Right renal cortex interstitium (tissue), 3 donors: ENCODE measurements at regions not wholly inside any gene's neighbourhood (a gene's known extent, or its start where the extent isn't known, plus 50 kb on each side); places are given as distances from the start of the nearest gene placed in this dataset.

Experiments
- DNase-seq, 3 donors: peaks; one replicate each; pipeline ENCODE4 v3.0.0-alpha.2; 2013; ENCODE audit warnings: low read depth in 3 of 3, low spot score in 2 of 3

DNA sequence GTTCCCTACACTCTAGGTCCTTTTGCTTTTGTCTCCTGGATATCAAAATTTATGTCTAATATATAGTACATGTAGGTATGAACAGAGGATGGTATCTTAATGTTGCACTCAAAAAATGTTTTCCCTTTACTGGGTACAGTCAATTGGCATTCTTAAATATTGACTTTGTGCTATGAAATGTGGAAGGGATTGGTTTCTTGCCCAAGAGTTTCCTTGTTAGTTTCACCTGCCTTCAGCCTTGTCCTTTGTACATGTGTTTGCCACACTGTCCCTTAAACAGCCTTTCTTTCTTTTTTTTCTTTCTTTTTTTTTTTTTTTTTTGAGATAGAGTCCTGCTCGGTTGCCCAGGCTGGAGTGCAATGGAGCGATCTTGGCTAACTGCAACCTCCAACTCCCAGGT is 287.1 kb downstream of the SQOR start:
- no peak for DNase-seq

DNA sequence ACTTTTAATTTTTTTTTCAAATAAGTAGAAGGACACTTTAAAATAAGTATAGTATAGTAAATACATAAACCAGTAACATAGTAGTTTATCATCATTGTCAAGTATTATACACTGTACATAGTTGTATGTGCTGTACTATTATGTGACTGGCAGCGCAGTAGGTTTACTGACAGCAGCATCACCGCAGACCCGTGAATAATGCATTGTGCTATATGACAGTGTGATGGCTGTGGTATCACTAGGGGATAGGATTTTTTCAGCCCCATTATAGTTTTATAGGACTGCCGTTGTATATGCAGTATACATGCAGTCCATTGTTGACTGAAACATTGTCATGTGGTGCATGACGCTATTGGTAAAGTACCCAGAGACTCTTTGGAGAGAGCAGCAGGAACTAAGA is 306.5 kb downstream of the SQOR start:
- no peak for DNase-seq

DNA sequence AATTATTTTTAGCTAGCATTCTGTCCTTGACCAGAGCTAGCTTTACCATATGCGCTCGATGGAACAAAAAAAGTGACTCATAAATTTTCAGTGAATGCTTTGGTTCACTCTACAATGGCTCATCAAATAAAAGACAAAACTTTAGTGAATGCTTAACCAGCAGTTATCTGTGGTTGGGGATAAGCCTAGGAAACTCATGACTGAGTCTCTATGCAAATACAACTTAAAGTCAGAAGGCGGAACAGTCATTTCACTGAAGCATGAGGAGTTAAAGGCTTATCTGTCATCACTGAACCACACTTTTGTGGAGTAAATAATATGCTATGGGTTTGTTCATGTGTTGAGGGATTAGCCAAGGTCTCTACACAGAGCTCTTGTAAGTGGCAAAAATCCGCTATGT is 308.4 kb downstream of the SQOR start:
- no peak for DNase-seq

DNA sequence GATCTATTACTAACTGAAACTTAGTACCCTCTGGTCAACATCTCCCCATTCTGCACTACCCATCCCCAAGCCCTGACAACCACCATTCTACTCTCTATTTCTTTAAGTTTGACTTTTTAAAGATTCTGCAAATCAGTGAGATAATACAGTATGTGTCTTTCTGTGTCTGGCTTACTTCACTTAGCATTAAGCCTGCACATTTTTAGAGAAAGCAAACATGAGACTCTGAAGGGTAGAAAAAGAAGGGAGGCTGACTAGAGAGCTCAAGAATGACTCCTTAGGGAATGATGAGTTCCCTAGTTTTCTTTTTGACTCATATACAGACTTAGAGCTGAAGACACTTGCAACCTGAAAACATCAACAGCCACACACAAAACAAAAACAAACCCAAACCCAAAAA is 311.3 kb downstream of the SQOR start:
- no peak for DNase-seq

DNA sequence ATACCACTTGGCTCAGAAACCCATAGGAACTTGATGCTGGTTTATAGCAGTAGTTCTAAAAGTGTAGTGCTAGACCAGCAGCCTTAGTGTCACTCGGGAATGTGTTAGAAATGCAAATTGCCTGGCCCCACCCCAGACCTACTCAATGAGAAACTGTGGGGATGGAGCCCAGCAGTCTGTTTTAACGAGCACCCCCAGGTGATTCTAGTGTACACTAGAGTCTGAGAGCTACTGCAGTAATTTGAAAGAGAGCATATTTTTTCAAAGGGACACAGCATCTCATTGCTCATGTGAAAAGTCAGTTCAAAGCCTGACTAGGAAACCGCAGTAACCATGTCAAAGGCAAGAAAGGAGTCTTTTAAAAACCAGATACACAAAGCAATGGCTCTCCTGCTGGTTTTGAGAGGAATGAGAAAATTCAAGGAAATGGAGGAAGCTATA is 313.4 kb downstream of the SQOR start:
- DNase-seq: no peak

DNA sequence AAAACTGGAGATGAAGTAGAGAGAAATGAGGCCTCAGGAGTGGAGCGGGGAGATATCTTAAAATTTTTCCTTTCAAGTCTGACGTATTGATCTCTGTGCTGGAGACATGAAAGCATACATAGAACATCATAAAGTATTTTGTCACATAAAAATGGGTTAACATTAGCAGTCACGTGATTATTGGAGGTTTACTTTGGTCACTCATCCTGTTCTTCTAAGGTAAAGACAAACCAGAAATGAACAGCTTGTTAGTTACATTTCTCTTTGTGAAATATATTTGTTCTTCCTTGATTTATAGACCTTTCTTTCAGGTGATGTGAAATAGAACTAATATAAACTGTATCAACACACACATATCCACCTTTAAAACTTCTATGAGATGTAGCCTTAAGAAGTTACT is 324.1 kb downstream of the SQOR start:
- DNase-seq: no peak

DNA sequence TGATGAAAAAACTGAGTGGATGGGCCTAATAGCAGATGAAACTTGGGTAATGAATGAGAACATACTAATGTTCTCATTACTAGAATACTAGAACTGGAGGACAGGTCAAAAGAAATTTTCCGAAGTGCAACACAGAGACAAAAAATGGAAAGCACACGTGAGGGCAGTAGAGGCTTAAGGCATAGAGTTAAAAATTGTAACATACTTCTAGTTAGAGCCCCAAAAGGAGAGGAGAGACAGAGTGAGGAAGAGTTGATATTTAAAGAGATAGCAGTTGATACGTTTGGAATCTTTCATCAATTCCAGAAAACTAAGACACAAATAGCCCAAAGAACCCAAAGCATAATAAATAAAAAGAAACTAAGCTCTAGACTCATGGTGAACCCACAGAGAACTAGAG is 327.9 kb downstream of the SQOR start:
- no peak for DNase-seq

DNA sequence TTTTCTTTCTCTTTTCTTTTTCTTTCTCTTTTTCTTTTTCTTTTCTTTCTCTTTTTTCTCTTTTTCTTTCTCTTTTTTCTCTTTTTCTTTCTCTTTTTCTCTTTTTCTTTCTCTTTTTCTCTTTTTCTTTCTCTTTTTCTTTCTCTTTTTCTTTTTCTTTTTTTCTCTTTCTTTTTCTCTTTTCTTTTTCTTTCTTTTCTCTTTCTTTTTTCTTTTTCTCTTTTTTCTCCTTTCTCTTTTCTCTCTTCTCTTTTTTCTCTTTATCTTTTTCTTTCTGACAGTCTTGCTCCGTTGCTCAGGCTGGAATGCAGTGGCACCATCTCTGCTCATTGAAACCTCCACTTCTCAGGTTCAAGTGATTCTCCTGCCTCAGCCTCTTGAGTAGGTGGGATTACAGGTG is 335.7 kb downstream of the SQOR start:
- DNase-seq: no peak

DNA sequence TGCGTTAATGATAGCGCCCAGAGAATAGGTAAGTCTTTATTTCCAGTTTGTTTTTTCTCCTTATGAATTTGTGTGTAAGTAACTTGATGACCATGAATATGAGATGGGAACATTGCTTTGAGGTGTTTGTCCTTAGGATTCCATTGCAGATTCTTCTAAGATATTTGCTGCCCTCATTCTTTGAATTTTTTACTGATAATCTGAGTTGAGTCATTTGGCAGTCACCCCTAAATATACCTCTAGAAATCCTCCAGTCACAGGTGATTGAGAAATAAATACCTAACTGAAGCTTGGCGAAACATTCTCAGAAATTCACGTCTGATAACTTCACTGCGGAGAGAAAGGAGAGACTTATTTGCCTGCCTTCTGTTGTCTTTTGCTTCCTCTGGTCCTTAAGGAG is 345.5 kb downstream of the SQOR start:
- no peak for DNase-seq

DNA sequence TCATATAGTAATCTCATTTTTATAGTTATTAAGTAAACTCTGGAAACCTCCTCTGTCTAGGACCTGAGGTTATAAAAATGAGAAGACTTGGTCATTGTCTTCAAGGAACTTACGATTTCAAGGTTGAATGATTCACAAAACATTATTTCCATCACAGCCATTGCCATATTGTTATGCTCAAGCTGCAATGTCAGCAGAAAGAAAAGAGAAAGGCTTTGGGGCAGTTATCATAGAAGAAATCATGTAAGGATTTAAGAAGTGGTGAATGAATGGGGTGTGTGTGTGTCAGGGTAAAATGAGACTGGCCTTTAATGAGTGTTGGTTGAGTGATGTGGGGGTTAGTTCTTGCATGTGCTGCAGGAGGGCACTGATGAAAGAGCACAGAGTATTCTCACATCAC is 346.8 kb downstream of the SQOR start:
- no peak for DNase-seq

DNA sequence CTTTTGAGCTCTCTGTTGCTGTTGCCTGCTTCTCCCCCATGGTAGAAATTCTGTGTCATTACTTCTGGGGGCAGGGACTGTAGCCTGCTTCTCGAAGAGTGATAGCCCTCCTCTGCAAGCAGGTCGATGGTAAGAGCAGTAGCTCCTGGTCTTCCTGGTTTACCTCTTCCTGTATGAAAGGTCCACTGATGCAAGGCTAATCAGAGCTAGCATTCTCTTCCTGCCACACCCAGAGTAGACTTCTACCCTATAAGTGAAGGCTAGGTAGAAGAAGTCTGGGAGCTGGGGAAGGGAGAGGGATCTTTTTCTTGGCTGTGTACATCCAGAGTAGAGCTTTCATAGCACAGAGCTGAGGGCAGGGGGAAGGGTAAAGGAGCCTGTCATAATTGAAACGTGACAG is 357.0 kb downstream of the SQOR start:
- DNase-seq: no peak

DNA sequence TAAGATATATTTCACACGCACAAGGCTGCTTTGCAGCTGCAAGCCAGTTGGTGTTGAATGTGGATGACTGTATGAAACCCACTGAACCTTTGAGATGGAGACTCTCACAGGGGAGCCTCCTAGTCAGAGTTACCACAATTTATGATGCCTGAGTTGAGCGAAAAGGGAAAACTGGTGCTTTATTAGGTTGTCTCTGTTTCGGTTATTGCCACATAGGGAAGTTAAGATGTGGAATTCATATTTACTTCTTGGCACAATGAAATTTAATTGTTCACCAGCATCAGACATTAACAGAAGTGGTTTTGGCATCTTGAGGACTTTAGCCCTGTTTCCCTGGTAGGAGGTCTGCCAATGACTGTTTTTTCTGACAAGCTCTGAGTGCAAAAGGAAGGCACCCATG is 358.2 kb downstream of the SQOR start:
- DNase-seq: no peak

DNA sequence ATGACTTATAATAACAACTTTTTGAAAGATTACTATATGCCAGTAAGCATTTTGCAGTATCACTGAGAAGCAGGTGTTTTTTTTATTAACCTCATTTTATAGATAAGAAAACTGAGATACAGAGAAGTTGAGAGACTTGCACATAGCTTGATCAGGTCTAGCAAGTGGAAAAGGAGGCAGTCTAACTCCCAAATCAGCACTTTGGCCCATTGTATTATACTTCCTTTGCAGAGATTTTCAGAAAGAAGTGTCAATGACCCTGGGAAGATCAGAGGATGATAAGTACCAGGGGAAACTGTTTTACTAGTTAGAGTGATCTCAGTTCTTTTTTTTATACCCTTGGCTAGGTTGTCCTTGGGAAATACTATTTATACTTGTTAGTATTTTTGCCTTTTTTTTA is 358.7 kb downstream of the SQOR start:
- no peak for DNase-seq

DNA sequence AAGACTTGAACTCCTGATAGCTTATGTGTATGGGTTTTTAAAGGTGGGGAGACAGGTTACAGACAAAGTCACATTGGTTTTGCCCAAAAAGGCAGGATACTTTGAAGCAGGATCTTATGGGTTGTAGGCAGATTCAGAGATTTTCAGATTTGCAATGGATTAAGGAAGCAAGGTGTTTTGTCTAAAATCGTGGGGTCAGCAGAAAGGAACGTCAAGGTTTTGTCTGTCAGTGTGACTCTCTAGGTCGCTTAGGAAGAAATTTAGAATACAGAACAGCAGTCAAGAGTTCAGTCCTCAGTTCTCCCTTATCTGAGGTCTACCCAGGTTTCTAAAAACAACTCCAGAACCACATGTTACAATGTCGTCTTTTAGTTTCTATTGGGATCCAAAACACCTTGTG is 361.0 kb downstream of the SQOR start:
- DNase-seq: no peak

DNA sequence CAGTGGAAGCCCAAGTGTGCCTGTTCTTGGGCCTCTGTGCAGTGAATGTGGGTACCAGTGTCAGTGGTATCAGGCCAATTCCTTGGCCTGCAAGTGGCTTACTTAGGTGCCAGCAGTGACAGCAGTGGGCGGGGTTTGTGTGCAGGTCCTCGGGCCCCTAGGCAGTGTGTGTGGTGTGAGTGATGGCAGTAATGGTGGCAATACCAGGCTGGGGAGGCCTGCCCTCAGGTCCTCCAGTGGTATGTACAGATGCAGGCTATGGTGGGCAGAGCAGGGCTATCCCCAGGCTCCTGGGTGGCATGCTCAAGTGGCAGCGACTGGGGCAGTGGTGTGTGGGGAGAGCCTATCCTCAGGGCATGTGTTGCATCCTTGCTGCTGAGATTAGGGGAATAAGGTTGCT is 379.7 kb downstream of the SQOR start:
- no peak for DNase-seq

DNA sequence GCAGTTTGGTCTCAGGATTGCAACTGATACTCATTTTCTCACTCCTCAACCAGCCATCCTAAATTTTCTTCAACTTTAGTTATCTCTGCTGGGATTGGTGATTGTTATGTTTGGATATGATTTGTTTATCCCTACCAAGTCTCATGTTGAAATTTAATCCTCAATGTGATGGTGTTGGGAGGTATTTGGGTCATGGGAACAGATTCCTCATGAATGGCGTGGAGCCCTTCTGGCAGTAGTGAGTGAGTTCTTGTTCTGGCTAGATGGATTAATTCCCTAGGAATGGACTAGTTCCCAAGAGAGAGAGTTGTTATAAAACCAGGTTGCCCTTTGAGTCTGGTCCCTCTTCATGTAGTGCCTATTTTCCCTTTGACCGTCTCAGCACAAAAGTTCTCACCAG is 399.9 kb downstream of the SQOR start:
- DNase-seq: no peak

DNA sequence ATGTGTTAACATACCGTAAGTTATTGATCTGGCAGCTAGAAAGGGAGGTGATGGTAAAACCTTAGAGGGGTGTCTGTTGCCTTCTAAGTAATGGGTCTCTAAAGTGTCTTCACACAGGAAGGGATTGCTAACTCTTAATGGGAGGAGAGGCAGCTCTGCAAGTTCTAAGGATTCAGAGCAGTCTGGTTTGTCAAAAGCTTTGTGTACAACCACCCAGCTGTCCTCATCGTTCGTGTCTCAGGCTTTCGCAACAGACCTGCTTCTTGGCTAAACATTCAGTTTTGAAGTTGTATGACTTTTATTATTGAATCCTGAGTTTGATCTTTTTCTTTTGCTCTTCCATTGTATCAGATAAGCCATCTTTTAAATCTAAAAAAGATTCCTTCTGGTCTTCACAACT is 404.9 kb downstream of the SQOR start:
- DNase-seq: no peak

DNA sequence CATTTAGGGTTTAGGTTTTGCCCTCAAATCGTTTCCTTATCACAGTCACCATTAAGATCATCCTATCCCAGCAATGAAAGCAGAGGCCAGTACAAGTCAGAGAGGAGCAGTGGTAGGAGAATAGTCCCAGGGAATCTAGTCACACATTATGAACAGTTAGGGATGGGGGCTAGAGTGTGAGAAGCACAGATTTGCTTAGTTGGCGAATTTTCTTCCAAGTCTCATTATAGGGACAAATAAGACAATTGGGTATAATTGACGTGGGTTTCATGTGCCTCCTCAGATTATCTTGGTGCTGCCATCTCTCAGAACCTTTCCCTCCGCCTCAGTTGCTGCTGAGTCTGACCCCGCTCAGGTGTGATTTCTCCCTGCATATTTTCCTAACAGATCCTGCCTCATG is 407.1 kb downstream of the SQOR start:
- DNase-seq: no peak

DNA sequence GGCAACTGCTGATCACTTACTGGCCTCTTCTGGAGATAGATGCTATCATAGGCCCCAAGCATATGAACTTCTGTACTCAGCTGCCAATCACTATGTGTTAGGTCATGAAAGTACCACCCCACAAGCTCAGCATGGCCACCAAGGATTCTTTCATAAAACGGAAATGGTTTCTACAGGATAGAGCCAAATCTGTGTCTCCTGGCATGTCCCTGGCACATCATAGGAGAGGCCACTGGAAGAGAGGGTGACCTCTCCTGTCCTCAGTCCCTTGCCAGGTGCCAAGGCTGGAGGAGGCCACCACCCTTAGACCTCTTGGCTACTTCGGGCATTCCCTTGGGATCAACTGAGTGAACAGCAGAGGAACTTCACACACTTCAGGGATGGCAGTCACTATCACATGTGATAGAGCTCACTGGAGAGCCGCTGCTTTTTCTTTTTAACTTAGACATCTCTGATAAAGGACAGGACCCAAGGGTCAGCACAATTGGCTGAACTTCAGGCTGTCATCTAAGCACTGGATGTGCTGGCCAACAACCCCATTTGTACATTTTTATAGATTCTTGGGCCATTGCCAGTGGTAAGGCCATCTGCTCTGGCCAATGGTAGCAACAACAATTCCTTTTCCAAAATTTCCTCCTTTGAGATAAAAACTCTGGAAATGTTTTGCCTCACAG is 425.2 kb downstream of the SQOR start:
- no peak for DNase-seq

DNA sequence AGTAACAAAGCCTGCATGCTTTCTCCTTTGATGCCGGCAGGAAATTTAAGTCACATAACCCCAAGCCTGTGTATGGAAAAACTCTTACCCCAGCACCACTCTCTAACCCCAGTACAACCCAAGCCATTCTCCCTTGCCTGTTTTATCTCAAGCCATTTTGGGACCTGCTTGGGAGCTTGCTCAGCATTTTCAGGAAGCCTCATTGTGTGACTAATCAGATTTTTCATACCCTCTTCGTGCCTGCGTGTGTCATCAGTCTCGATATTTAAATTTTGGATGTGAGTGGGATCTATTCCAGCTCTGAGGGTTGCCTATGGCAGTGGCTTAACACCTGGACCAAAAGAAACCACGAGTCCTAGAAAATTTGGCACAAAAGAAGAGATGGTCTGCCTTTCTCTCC is 426.2 kb downstream of the SQOR start:
- DNase-seq: no peak

DNA sequence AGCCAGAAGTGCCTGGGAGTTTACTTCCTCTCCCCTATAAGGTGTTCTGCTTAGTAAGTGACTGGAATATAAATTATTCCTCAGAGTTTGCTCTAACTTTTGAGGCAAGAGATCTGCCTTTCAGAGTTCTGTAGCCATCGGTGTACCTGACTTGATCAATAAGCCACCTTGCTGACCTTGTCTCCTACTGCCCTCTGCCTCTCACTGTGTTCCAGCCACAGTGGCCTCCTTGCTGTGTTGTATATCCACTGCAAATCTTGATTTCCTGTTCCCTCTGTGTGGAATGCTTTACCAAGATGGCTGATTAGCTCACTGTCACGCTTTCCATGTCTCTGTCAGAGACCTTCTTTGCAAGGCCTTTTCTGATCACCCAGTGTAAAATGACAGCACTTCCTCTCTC is 442.4 kb downstream of the SQOR start:
- no peak for DNase-seq

DNA sequence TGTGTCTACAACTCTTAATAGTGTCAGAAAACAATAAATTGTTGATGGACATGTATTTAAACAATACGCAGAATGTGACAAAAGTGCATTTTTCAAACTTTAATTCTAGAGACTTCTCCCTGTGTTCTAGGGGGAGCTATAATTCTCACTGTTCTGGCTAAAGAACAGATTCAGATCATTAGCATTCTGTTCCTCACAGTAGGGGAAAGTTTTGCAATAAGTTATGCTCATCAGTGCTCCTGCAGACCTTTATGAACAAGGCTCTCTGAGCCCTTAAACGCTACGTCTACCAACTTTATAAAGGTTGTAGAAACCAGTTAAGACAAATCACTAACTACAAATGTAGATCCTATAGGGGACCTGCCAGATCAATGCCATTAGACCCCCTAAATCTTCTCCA is 444.2 kb downstream of the SQOR start:
- DNase-seq: no peak

DNA sequence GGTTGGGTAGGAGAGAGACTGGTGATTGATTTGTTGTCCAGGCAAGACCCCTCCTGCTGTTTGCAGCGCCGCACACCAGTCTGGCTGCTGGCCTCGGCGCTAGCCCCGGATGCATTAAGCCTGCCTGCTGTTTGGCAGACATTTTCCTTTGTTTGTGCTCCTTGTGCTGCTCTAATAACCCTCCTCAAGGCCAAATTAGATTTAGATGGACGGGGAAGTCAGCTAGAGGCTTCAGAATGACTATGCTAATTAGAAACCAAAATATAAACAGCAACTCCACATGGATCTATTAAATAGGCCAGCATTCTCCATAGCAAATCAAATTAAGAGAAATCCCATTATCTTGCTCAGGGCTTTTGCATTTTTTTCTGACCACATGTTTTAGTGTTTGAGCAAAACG is 445.2 kb downstream of the SQOR start:
- no peak for DNase-seq
